OCI-LY7 (cell line): ENCODE measurements at regions not wholly inside any gene's neighbourhood (a gene's known extent, or its start where the extent isn't known, plus 50 kb on each side); places are given as distances from the start of the nearest gene placed in this dataset.
"Not testable (repeated sequence)": the region's sequence is repeated elsewhere in the genome, so short reads cannot be mapped to it uniquely, and the experiment has no call there.

Source experiments
- BruUV-seq: library from RNA; stranded (reverse); fragments of 400-500 nt; replicated peaks from 2 replicates; lab custom pipeline; 2021; lab: Mats Ljungman, UMichigan
- CTCF ChIA-PET: fragments of 300-600 bp; sonication (Branson Sonifier 250); formaldehyde crosslinking; loops from one replicate; lab custom pipeline; 2022; ENCODE audit warnings: antibody characterized with exemption; ENCODE audit not compliant: unreplicated experiment; lab: Charles Lee
- POLR2A ChIA-PET: fragments of 300-600 bp; sonication (Branson Sonifier 250); formaldehyde crosslinking; loops from one replicate; lab custom pipeline; 2022; ENCODE audit warnings: antibody characterized with exemption; lab: Charles Lee
- DNase-seq: peaks from one replicate; pipeline ENCODE4 v3.0.0-alpha.2; 2015; ENCODE audit warnings: low spot score
- H2AFZ ChIP-seq: fragments of 200-600 bp; sonication (generic), shearing (Covaris generic); 2 replicates; pipeline ENCODE4 v1.6.1; 2014; ENCODE audit warnings: mild to moderate bottlenecking, antibody characterized with exemption, low read length, moderate library complexity
- H3K27ac ChIP-seq: fragments of 200-600 bp; sonication (generic); 2 replicates; pipeline ENCODE4 v1.5.1; 2014; ENCODE audit warnings: mixed run types, low read depth, mild to moderate bottlenecking, moderate library complexity, low read length, inconsistent platforms; ENCODE audit not compliant: poor library complexity, severe bottlenecking
- H3K36me3 ChIP-seq: fragments of 200-600 bp; sonication (generic); 2 replicates; pipeline ENCODE4 v1.6.1; 2014; ENCODE audit warnings: mild to moderate bottlenecking, antibody characterized with exemption, low read length, moderate library complexity, mixed read lengths; ENCODE audit not compliant: insufficient read depth
- H3K4me1 ChIP-seq: fragments of 200-600 bp; sonication (generic); 2 replicates; pipeline ENCODE4 v1.5.1; 2014; ENCODE audit warnings: mild to moderate bottlenecking, low read length; ENCODE audit not compliant: insufficient read depth, poor library complexity, severe bottlenecking
- H3K4me2 ChIP-seq: fragments of 200-600 bp; sonication (generic); 2 replicates; pipeline ENCODE4 v1.6.1; 2014; ENCODE audit warnings: mild to moderate bottlenecking, low read length
- H3K4me3 ChIP-seq: fragments of 200-600 bp; sonication (generic); 2 replicates; pipeline ENCODE4 v1.5.1; 2014; ENCODE audit warnings: mild to moderate bottlenecking, low read depth, low read length; ENCODE audit not compliant: poor library complexity, severe bottlenecking
- H3K79me2 ChIP-seq: fragments of 200-600 bp; sonication (generic); 2 replicates; pipeline ENCODE4 v1.6.1; 2016; ENCODE audit warnings: low read depth, mild to moderate bottlenecking, low read length, moderate library complexity, mixed read lengths; ENCODE audit not compliant: insufficient read depth
- H3K9me2 ChIP-seq: fragments of 200-600 bp; sonication (generic); 2 replicates; pipeline ENCODE4 v1.6.1; 2016; ENCODE audit warnings: mild to moderate bottlenecking, low read length, mixed read lengths; ENCODE audit not compliant: insufficient read depth
- H3K9me3 ChIP-seq: fragments of 200-600 bp; sonication (generic); 2 replicates; pipeline ENCODE4 v1.6.1; 2014; ENCODE audit warnings: mild to moderate bottlenecking, mixed run types, low read length, mixed read lengths
- H4K20me1 ChIP-seq: fragments of 200-600 bp; sonication (generic); 2 replicates; pipeline ENCODE4 v1.6.1; 2014; ENCODE audit warnings: mild to moderate bottlenecking, antibody characterized with exemption, low read length, moderate library complexity, mixed read lengths; ENCODE audit not compliant: insufficient read depth
- CTCF ChIP-seq: fragments of 200-600 bp; sonication (generic); conservative IDR thresholded peaks from 2 replicates; pipeline ENCODE4 v1.5.1; 2014; ENCODE audit warnings: mild to moderate bottlenecking, antibody characterized with exemption, low read length, moderate library complexity, mixed read lengths
- EZH2phosphoT487 ChIP-seq: fragments of 200-600 bp; sonication (generic); IDR thresholded peaks from 2 replicates; pipeline ENCODE4 v1.6.1; 2018; ENCODE audit warnings: low read depth, borderline replicate concordance, mild to moderate bottlenecking, mixed run types, antibody characterized with exemption, low read length, moderate library complexity, mixed read lengths
- intact Hi-C: fragments of 100-400 bp; cut with micrococcal nuclease; formaldehyde crosslinking; loops from one replicate; pipeline ENCODE4 v1.10.0; 2022; ENCODE audit not compliant: unreplicated experiment

DNA sequence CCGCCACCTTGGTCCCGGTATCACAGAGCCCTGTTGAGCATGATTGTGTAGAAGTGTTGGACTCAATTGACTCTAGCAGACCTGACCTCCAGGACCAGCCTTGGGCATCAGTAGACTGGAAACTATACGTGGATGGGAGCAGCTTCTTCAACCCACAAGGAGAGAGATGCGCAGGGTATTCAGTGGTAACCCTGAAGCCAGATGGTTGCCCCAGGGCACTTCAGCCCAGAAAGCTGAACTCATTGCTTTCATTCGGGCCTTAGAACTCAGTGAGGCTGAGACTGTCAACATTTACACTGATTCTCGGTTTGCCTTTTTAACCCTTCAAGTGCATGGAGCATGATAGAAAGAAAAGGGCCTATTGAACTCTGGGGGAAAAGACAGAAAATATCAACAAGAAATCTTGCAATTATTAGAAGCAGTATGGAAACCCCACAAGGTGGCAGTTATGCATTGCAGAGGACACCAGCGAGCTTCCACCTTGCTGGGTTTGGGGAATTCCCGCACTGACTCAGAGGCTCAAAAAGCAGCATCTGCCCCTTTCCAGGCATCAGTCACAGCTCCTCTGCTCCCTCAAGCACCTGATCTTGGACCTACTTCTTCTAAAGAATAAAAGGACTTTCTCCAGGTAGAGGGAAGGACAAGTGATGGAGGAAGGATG lies 83.3 kb upstream of the TANC1 start:
- BruUV-seq, H2AFZ ChIP-seq, H3K36me3 ChIP-seq, H3K27ac ChIP-seq, CTCF ChIA-PET, DNase-seq, H3K4me2 ChIP-seq, H3K79me2 ChIP-seq, H3K9me2 ChIP-seq, H3K4me3 ChIP-seq, H3K4me1 ChIP-seq, H3K9me3 ChIP-seq, H4K20me1 ChIP-seq, intact Hi-C loops: not testable (repeated sequence)
- POLR2A ChIA-PET: interaction anchor here (0.7 to 1.0 kb wide), 2 partner anchors 39 to 312 kb away, joined by 3 read pairs; no protein-coding TSS in a partner anchor

DNA sequence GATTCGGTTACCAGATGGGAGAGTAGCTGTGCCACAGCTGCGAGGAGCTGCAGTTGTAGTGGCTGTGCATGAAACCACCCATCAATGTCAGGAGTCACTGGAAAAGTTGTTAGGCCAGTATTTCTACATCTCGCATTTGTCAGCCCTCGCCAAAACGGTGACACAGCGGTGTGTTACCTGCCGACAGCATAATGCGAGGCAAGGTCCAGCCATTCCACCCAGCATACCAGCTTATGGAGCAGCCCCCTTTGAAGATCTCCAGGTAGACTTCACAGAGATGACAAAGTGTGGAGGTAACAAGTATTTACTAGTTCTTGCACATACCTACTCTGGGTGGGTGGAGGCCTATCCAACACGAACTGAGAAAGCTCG lies 82.8 kb upstream of the TANC1 start:
- H4K20me1 ChIP-seq, H3K9me3 ChIP-seq, BruUV-seq, H3K36me3 ChIP-seq, H3K9me2 ChIP-seq, DNase-seq, CTCF ChIA-PET, H3K79me2 ChIP-seq, intact Hi-C loops, H3K4me2 ChIP-seq, H2AFZ ChIP-seq, H3K27ac ChIP-seq, H3K4me1 ChIP-seq, H3K4me3 ChIP-seq: not testable (repeated sequence)
- POLR2A ChIA-PET: interaction anchor here (0.7 to 1.0 kb wide), 2 partner anchors 40 to 311 kb away, joined by 3 read pairs; no protein-coding TSS in a partner anchor

- H4K20me1 ChIP-seq: no peaks in the 10 kb centered on the region
- no peak overlapping the region for H3K27ac ChIP-seq
- CTCF ChIA-PET: no interaction called here
- no peaks in the 10 kb centered on the region for H3K79me2 ChIP-seq
- no peak overlapping the region for H3K4me2 ChIP-seq
- no peak overlapping the region for H3K4me3 ChIP-seq
- intact Hi-C loops: no loop called here
- no peak overlapping the region for H2AFZ ChIP-seq
- H3K9me2 ChIP-seq: no peaks in the 10 kb centered on the region
- POLR2A ChIA-PET: no interaction called here
- DNase-seq: no peak
- H3K9me3 ChIP-seq: no peaks in the 10 kb centered on the region
- no TSS peak for BruUV-seq
- no peaks in the 10 kb centered on the region for H3K4me1 ChIP-seq
- TF ChIP-seq CTCF (no peak), EZH2phosphoT487 (no peak)
- H3K36me3 ChIP-seq: no peaks in the 10 kb centered on the region
These were observed 79.1 kb upstream of the TANC1 start for GRCh38 chr2:158889135-158889853.
